ENCODE measurements at regions not wholly inside any gene's neighbourhood (a gene's known extent, or its start where the extent isn't known, plus 50 kb on each side); places are given as distances from the start of the nearest gene placed in this dataset.

- TF ChIP-seq CTCF (IDR thresholded peaks at IDR 0.05; ENCODE audit: borderline replicate concordance, extremely low read depth, low read length, poor library complexity, severe bottlenecking) (no peak), EZH2 (IDR thresholded peaks at IDR 0.05; ENCODE audit: borderline replicate concordance, low read depth, low read length, severe bottlenecking) (no peak)
Observed at GRCh38 chr6:849075-849506, 156.2 kb upstream of the EXOC2 start.

Measured in DND-41 (cell line).